Mesodermal cell (in vitro differentiated cells): ENCODE measurements at regions not wholly inside any gene's neighbourhood (a gene's known extent, or its start where the extent isn't known, plus 50 kb on each side); places are given as distances from the start of the nearest gene placed in this dataset.
"Not testable (repeated sequence)": the region's sequence is repeated elsewhere in the genome, so short reads cannot be mapped to it uniquely, and the experiment has no call there.

Experiments
- H3K27ac ChIP-seq: 2 replicates; pipeline ENCODE4 v1.7.0; 2013; ENCODE audit warnings: mild to moderate bottlenecking, low read depth, low read length, moderate library complexity; ENCODE audit not compliant: severe bottlenecking
- H3K36me3 ChIP-seq: 2 replicates; pipeline ENCODE4 v1.7.1; 2013; ENCODE audit warnings: mild to moderate bottlenecking, low read length, moderate library complexity; ENCODE audit not compliant: control insufficient read depth, insufficient read depth
- H3K4me1 ChIP-seq: one replicate; pipeline ENCODE4 v1.7.1; 2013; ENCODE audit warnings: mild to moderate bottlenecking, low read length; ENCODE audit not compliant: insufficient read depth, control insufficient read depth, poor library complexity, severe bottlenecking
- H3K4me3 ChIP-seq: 2 replicates; pipeline ENCODE4 v1.7.0; 2013; ENCODE audit warnings: low read length, control low read depth, mild to moderate bottlenecking; ENCODE audit not compliant: insufficient read depth, poor library complexity, severe bottlenecking; ENCODE audit errors: extremely low read depth
- H3K9me3 ChIP-seq: 2 replicates; pipeline ENCODE4 v1.7.1; 2013; ENCODE audit warnings: mild to moderate bottlenecking, low read length, moderate library complexity; ENCODE audit not compliant: control insufficient read depth
- WGBS, 2 experiments: methylation state at CpG; one replicate each; pipeline ENCODE4 v1.1.5; 2013; ENCODE audit warnings: missing lambda C conversion rate in 2 of 2; ENCODE audit not compliant: insufficient coverage in 2 of 2; 5-methylcytosine and 5-hydroxymethylcytosine counted together

GRCh38 chr17:71202449-71202848 is 918.4 kb upstream of the SOX9 start:
- Histone ChIP-seq H3K4me3 (no peak overlapping the region), H3K27ac (no peak overlapping the region), H3K4me1 (no peaks in the 10 kb centered on the region), H3K36me3 (no peaks in the 10 kb centered on the region), H3K9me3 (no peaks in the 10 kb centered on the region)
- WGBS, 2 experiments: no CpG with 5 or more reads among the region's 2 CpGs

DNA sequence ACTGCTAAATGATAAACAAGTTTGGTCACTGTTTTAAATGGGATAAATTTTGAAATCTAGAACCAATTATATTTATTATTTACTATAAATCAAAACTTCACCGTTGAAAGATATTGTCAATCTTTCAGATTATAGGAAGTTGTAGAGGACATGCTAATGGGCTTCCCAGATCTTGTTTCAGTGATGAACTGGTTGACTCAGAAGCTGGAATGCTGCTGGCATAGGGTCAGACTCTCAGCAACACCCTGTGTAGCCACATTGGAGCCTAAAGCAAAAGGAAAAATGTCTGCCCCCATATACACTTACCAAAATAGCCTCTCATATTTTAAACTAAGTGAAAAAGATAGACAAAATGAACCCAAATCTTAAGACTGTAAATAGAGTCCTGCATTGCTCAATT is 916.9 kb upstream of the SOX9 start:
- Histone ChIP-seq H3K4me1 (no peaks in the 10 kb centered on the region), H3K36me3 (no peaks in the 10 kb centered on the region), H3K4me3 (no peak overlapping the region), H3K9me3 (no peaks in the 10 kb centered on the region), H3K27ac (no peak overlapping the region)
- WGBS, 2 experiments: no CpG with 5 or more reads among the region's 1 CpG

- no CpG with 5 or more reads among the region's 5 CpGs for WGBS, 2 experiments
- not testable (repeated sequence) for H3K27ac ChIP-seq, H3K4me3 ChIP-seq, H3K36me3 ChIP-seq, H3K9me3 ChIP-seq, H3K4me1 ChIP-seq
Observed at GRCh38 chr17:71205951-71206350, 914.9 kb upstream of the SOX9 start.

DNA sequence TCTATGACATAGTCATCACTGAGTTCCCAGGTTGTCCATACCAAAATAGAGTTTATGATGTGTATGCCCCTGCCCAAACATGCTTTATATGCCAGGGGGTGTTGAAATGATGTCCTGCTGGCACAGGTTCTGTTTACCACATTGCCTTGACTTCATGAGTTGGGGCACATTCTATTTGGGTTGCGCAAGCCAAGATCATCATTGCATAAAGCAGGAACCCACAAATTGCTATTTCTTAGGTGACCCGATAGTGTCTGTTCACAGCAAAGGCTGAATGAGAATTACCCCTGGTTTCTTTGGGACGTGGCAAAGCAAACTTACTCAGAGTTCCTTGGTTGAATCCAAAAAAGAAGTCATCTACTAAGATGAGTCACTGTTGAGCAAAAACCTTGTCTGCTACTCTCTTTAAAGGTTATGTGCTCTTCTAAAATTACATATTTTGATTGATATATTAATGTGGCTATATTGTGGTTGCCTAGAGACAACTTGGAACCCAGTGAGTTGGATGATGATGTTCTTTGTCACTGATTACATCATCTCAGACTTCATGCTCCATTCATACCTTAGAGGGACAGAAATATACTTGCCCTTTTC is 912.6 kb upstream of the SOX9 start:
- no peaks in the 10 kb centered on the region for H3K36me3 ChIP-seq
- H3K9me3 ChIP-seq: no peaks in the 10 kb centered on the region
- no peak overlapping the region for H3K27ac ChIP-seq
- no peaks in the 10 kb centered on the region for H3K4me1 ChIP-seq
- H3K4me3 ChIP-seq: no peak overlapping the region
- 91 to 100% methylated on average over 3 of the region's 3 CpGs for WGBS, 2 experiments

- no peak overlapping the region for H3K4me3 ChIP-seq
- no peaks in the 10 kb centered on the region for H3K4me1 ChIP-seq
- no peaks in the 10 kb centered on the region for H3K9me3 ChIP-seq
- no peak overlapping the region for H3K27ac ChIP-seq
- H3K36me3 ChIP-seq: no peaks in the 10 kb centered on the region
- 86 to 100% methylated on average over 1 of the region's 1 CpG for WGBS, 2 experiments
Observed at GRCh38 chr17:71213936-71214335, 906.9 kb upstream of the SOX9 start.

DNA sequence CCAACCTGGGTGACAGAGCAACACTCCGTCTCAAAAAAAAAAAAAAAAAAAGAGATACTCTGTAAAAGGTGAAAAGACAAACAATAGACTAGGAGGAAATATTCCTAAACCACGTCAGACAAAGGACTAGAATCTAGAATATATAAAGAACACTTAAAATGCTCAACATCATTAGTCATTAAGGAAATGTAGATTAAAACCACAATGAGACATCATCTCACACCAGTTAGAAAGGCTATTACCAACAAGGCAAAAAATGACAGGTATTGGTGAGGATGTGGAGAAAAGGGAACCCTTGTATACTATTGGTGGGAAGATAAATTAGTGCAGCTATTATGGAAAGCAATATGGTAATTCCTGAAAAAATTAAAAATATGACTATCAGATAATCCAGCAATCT is 903.1 kb upstream of the SOX9 start:
- Histone ChIP-seq H3K27ac (no peak overlapping the region), H3K36me3 (no peaks in the 10 kb centered on the region), H3K4me1 (no peaks in the 10 kb centered on the region), H3K4me3 (no peak overlapping the region), H3K9me3 (no peaks in the 10 kb centered on the region)
- no CpG with 5 or more reads among the region's 2 CpGs for WGBS, 2 experiments

DNA sequence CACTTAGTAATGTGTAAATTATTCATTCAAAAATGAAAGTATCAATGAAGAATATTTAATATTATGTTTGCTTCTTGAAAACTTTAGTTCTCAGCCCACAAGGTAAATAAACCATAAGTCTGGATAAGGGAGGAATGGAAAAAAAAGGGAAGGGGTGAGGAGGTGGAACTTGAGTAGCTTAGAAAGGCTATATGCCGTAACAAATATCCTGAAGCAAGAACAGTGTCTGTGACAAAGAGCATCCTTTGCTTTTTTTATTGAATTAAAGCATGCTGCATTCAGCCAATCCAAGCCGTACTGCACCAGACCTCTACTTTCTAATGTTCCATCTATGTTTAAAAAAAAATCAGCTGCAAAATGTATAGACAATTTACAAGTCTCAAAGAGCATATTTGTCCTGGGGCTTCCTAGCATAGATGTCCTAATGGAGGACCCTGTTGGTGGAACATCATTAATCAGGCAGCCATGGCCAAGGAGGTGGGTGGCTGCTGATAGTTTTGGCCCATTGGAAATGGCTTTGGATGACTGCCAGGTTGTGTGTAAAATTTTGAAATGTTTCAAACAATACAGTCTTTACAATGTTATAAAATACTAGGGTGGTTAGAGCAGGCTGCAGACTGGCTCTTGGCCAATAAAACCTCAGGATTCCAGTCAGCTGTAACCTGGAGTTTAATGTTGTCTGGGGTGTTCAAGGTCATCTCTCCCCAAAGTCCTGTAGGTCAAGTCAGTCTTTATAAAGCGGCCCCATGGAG is 895.8 kb upstream of the SOX9 start:
- Histone ChIP-seq H3K4me1 (no peaks in the 10 kb centered on the region), H3K9me3 (no peaks in the 10 kb centered on the region), H3K36me3 (no peaks in the 10 kb centered on the region), H3K4me3 (no peak overlapping the region), H3K27ac (no peak overlapping the region)
- 70 to 85% methylated on average over 2 of the region's 3 CpGs for WGBS, 2 experiments

DNA sequence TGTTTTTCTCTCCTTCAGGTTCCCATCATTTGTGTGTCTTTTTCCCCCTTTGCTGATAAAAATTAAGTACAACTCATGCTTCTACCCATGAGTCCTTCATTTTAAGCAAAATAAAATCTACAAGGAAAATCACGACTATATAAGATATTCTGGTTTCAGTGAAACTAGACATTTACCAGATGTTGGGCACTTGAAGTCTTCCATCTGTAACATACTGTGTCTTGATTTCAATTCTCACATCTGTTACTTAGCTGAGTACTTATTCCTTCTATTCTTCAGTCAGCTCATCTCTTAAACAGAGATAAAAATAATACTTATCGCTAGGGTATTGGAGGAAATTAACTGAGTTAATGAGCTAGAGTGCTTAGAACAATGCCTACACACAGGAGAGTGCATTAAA is 893.0 kb upstream of the SOX9 start:
- Histone ChIP-seq H3K9me3 (no peaks in the 10 kb centered on the region), H3K36me3 (no peaks in the 10 kb centered on the region), H3K4me1 (no peaks in the 10 kb centered on the region), H3K27ac (no peak overlapping the region), H3K4me3 (no peak overlapping the region)
- no CpG with 5 or more reads among the region's 2 CpGs for WGBS, 2 experiments

GRCh38 chr17:71229070-71229469 is 891.8 kb upstream of the SOX9 start:
- H3K27ac ChIP-seq: no peak overlapping the region

GRCh38 chr17:71232801-71233559 is 887.8 kb upstream of the SOX9 start:
- H3K4me3 ChIP-seq: no peak overlapping the region
- H3K9me3 ChIP-seq: no peaks in the 10 kb centered on the region
- no peaks in the 10 kb centered on the region for H3K36me3 ChIP-seq
- 89 to 98% methylated on average over 5 of the region's 9 CpGs for WGBS, 2 experiments
- H3K27ac ChIP-seq: no peak overlapping the region
- H3K4me1 ChIP-seq: no peaks in the 10 kb centered on the region

More at GRCh38 chr17:71229070-71229469, 891.8 kb upstream of the SOX9 start:
- Histone ChIP-seq H3K4me1 (no peaks in the 10 kb centered on the region), H3K36me3 (no peaks in the 10 kb centered on the region), H3K4me3 (no peak overlapping the region), H3K9me3 (no peaks in the 10 kb centered on the region)
- 100% methylated on average over 1 of the region's 1 CpG; no CpG with 5 or more reads in 1 of the 2 experiments for WGBS, 2 experiments

GRCh38 chr17:71234349-71234748 is 886.5 kb upstream of the SOX9 start:
- H3K4me3 ChIP-seq: no peak overlapping the region
- no peaks in the 10 kb centered on the region for H3K36me3 ChIP-seq
- H3K9me3 ChIP-seq: no peaks in the 10 kb centered on the region
- 87 to 92% methylated on average over 6 to 7 of the region's 7 CpGs for WGBS, 2 experiments
- no peaks in the 10 kb centered on the region for H3K4me1 ChIP-seq
- no peak overlapping the region for H3K27ac ChIP-seq
